ENCODE measurements at regions not wholly inside any gene's neighbourhood (a gene's known extent, or its start where the extent isn't known, plus 50 kb on each side); places are given as distances from the start of the nearest gene placed in this dataset.

DNA sequence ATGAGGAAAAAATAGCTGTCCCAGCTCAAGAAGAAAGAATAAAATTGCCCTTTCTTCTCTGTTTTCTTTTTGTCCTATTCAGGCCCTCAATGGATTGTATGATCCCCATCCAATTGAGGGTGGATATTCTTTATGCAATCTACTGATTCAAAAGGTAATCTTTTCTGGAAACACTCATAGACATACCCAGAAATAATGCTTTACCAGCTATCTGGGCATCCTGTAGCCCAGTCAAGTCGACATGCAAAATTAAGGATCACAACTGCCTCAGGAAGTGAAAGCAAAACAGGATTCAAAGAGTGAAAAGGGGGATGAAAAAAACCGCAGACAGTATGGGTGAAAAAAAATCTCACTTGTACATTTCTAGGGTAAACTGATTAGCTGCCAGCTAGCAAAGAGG lies 410.1 kb downstream of the TBC1D32 start:
- H3K4me3 ChIP-seq (ENCODE audit: low read depth in 2 of 2, low read length in 2 of 2) = no peak overlapping the region
- BruUV-seq (replicated peaks) = no TSS peak
- H3K36me3 ChIP-seq (ENCODE audit: control insufficient read depth, insufficient read depth, low read length) = no peaks in the 10 kb centered on the region
- no peaks in the 10 kb centered on the region for H3K4me1 ChIP-seq (ENCODE audit: control insufficient read depth, insufficient read depth, low read length)
- no peak for DNase-seq (ENCODE audit: low read depth, low spot score)
- in situ Hi-C loops (cut with HindIII; ENCODE audit: low pct_unique_long_range_greater_than_20kb, low sequenced_read_pairs) = no loop called here
- no peak overlapping the region for H3K27ac ChIP-seq (ENCODE audit: low read length)
- no peaks in the 10 kb centered on the region for H3K9me3 ChIP-seq (ENCODE audit: control insufficient read depth, insufficient read depth, low read depth, low read length)
- no peak for TF ChIP-seq TCF7L2 (IDR thresholded peaks at IDR 0.05; ENCODE audit: low read depth, low read length)
- no peak for TF ChIP-seq SIN3A (IDR thresholded peaks at IDR 0.05; ENCODE audit: borderline replicate concordance, insufficient read depth, low read depth, low read length)
- TF ChIP-seq, protein P1, sequence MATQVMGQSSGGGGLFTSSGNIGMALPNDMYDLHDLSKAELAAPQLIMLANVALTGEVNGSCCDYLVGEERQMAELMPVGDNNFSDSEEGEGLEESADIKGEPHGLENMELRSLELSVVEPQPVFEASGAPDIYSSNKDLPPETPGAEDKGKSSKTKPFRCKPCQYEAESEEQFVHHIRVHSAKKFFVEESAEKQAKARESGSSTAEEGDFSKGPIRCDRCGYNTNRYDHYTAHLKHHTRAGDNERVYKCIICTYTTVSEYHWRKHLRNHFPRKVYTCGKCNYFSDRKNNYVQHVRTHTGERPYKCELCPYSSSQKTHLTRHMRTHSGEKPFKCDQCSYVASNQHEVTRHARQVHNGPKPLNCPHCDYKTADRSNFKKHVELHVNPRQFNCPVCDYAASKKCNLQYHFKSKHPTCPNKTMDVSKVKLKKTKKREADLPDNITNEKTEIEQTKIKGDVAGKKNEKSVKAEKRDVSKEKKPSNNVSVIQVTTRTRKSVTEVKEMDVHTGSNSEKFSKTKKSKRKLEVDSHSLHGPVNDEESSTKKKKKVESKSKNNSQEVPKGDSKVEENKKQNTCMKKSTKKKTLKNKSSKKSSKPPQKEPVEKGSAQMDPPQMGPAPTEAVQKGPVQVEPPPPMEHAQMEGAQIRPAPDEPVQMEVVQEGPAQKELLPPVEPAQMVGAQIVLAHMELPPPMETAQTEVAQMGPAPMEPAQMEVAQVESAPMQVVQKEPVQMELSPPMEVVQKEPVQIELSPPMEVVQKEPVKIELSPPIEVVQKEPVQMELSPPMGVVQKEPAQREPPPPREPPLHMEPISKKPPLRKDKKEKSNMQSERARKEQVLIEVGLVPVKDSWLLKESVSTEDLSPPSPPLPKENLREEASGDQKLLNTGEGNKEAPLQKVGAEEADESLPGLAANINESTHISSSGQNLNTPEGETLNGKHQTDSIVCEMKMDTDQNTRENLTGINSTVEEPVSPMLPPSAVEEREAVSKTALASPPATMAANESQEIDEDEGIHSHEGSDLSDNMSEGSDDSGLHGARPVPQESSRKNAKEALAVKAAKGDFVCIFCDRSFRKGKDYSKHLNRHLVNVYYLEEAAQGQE (IDR thresholded peaks at IDR 0.05; ENCODE audit: insufficient read depth in 1 of 2, low read depth in 2 of 2, low read length in 1 of 2) = no peak
- TF ChIP-seq, protein P2, sequence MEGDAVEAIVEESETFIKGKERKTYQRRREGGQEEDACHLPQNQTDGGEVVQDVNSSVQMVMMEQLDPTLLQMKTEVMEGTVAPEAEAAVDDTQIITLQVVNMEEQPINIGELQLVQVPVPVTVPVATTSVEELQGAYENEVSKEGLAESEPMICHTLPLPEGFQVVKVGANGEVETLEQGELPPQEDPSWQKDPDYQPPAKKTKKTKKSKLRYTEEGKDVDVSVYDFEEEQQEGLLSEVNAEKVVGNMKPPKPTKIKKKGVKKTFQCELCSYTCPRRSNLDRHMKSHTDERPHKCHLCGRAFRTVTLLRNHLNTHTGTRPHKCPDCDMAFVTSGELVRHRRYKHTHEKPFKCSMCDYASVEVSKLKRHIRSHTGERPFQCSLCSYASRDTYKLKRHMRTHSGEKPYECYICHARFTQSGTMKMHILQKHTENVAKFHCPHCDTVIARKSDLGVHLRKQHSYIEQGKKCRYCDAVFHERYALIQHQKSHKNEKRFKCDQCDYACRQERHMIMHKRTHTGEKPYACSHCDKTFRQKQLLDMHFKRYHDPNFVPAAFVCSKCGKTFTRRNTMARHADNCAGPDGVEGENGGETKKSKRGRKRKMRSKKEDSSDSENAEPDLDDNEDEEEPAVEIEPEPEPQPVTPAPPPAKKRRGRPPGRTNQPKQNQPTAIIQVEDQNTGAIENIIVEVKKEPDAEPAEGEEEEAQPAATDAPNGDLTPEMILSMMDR (IDR thresholded peaks at IDR 0.05) = no peak
- no peak for TF ChIP-seq POLR2AphosphoS5 (IDR thresholded peaks at IDR 0.05; ENCODE audit: low read depth, low read length)
- ChIA-PET POLR2A (no interaction called here), CTCF (no interaction called here)
- no peaks in the 10 kb centered on the region for H3K27me3 ChIP-seq (ENCODE audit: control insufficient read depth, insufficient read depth, low read length)
- intact Hi-C loops (cut with micrococcal nuclease; ENCODE audit: unreplicated experiment) = no loop called here
- no peak for ATAC-seq

DNA sequence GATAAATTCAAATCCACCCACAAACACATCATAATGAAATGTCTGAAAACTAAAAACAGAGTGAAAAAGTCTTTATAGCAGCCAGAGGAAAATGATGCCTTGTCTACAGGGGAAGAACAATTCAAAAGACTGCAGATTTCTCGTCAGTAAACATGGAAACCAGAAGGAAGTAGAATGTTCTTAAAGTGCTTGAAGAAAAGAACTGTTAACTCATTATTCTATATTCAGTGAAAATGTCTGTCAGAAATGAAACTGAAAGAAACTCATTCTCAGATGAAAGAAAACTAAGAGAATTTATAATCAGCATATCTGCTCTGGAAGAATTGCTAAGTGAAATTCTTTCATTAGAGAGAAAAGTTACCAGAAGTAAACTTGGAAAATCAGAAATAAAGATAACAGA lies 416.1 kb downstream of the TBC1D32 start:
- no peak for TF ChIP-seq TCF7L2 (IDR thresholded peaks at IDR 0.05; ENCODE audit: low read depth, low read length)
- intact Hi-C loops (cut with micrococcal nuclease; ENCODE audit: unreplicated experiment) = no loop called here
- ATAC-seq = no peak
- Histone ChIP-seq H3K9me3 (ENCODE audit: control insufficient read depth, insufficient read depth, low read depth, low read length) (no peaks in the 10 kb centered on the region), H3K4me1 (ENCODE audit: control insufficient read depth, insufficient read depth, low read length) (no peaks in the 10 kb centered on the region), H3K4me3 (ENCODE audit: low read depth in 2 of 2, low read length in 2 of 2) (no peak overlapping the region), H3K27ac (ENCODE audit: low read length) (no peak overlapping the region), H3K36me3 (ENCODE audit: control insufficient read depth, insufficient read depth, low read length) (no peaks in the 10 kb centered on the region), H3K27me3 (ENCODE audit: control insufficient read depth, insufficient read depth, low read length) (no peaks in the 10 kb centered on the region)
- ChIA-PET CTCF (no interaction called here), POLR2A (no interaction called here)
- no TSS peak for BruUV-seq (replicated peaks)
- in situ Hi-C loops (cut with HindIII; ENCODE audit: low pct_unique_long_range_greater_than_20kb, low sequenced_read_pairs) = no loop called here
- DNase-seq (ENCODE audit: low read depth, low spot score) = no peak

DNA sequence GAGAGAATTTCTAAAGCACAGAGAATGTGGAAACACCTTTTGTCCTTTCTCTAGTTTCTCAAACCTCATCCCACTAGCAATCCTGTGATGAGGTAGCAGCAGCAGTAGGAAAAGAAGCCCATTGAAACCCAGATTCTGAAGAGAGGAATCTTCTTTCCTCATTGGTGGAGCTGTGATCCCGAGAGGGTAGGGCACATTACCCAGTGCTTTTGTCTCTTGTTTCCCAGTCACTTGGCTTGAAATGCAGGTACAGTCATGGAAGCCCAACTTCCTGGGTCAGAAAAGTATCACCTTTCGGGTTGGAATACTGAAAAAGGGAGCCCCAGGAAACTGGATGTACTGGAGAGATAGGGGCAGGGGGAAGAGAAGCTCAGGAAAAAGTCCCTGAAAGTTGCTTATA lies 417.4 kb downstream of the TBC1D32 start:
- BruUV-seq (replicated peaks) = no TSS peak

More for the DNA sequence above, 417.4 kb downstream of the TBC1D32 start:
- no peaks in the 10 kb centered on the region for H3K27me3 ChIP-seq (ENCODE audit: control insufficient read depth, insufficient read depth, low read length)
- ATAC-seq (no peak), DNase-seq (ENCODE audit: low read depth, low spot score) (no peak)
- H3K36me3 ChIP-seq (ENCODE audit: control insufficient read depth, insufficient read depth, low read length) = no peaks in the 10 kb centered on the region
- POLR2A ChIA-PET = no interaction called here
- CTCF ChIA-PET = no interaction called here
- intact Hi-C loops (cut with micrococcal nuclease; ENCODE audit: unreplicated experiment) (no loop called here), in situ Hi-C loops (cut with HindIII; ENCODE audit: low pct_unique_long_range_greater_than_20kb, low sequenced_read_pairs) (no loop called here)
- H3K9me3 ChIP-seq (ENCODE audit: control insufficient read depth, insufficient read depth, low read depth, low read length) = no peaks in the 10 kb centered on the region
- H3K27ac ChIP-seq (ENCODE audit: low read length) = no peak overlapping the region
- H3K4me3 ChIP-seq (ENCODE audit: low read depth in 2 of 2, low read length in 2 of 2) = no peak overlapping the region
- TF ChIP-seq POLR2AphosphoS5 (IDR thresholded peaks at IDR 0.05; ENCODE audit: low read depth, low read length) = no peak
- TF ChIP-seq, protein P2 (IDR thresholded peaks at IDR 0.05) = no peak
- TF ChIP-seq, protein P1 (IDR thresholded peaks at IDR 0.05; ENCODE audit: insufficient read depth in 1 of 2, low read depth in 2 of 2, low read length in 1 of 2) = no peak
- TF ChIP-seq SIN3A (IDR thresholded peaks at IDR 0.05; ENCODE audit: borderline replicate concordance, insufficient read depth, low read depth, low read length) = no peak
- TF ChIP-seq TCF7L2 (IDR thresholded peaks at IDR 0.05; ENCODE audit: low read depth, low read length) = no peak
- H3K4me1 ChIP-seq (ENCODE audit: control insufficient read depth, insufficient read depth, low read length) = no peaks in the 10 kb centered on the region
